Thyroid gland (tissue), 4 donors: ENCODE measurements at regions not wholly inside any gene's neighbourhood (a gene's known extent, or its start where the extent isn't known, plus 50 kb on each side); places are given as distances from the start of the nearest gene placed in this dataset.

ENCODE experiments used
- POLR2A ChIP-seq, 2 donors: fragments of 450-650 bp; IDR thresholded peaks; one replicate each; pipeline ENCODE4 v1.6.1; 2017; ENCODE audit warnings: antibody characterized with exemption in 2 of 2, mild to moderate bottlenecking in 2 of 2, moderate library complexity in 1 of 2
- TF ChIP-seq, protein P1 (sequence below), 6 experiments: fragments of 200-600 bp in 3 of 6; fragments of 450-650 bp in 3 of 6; sonication (generic) in 3 of 6; IDR thresholded peaks; one replicate each; pipeline ENCODE4 v1.5.1; 2016 to 2019; ENCODE audit warnings: antibody characterized with exemption in 6 of 6, mild to moderate bottlenecking in 2 of 6, inconsistent platforms in 1 of 6, moderate library complexity in 1 of 6

DNA sequence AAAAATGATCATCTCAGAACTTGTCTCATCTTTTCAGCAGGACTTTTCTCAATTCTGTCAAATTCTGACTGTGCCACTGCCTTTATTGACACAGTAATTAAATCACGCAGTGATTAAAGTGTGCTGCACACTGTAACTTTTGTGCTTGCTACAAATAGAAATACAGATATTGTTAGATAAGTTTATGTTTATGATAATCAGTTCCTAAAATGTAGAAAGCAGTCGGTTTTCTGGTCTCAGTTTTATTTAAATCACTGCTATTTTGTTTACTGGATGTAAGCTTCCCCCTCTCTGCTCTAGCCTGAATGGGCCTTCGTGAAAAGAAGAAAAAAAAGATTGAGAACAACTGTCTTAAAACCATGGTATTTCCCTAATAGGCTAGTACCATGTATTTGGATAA lies 258.8 kb upstream of the STARD13 start:
- TF ChIP-seq, protein P1, sequence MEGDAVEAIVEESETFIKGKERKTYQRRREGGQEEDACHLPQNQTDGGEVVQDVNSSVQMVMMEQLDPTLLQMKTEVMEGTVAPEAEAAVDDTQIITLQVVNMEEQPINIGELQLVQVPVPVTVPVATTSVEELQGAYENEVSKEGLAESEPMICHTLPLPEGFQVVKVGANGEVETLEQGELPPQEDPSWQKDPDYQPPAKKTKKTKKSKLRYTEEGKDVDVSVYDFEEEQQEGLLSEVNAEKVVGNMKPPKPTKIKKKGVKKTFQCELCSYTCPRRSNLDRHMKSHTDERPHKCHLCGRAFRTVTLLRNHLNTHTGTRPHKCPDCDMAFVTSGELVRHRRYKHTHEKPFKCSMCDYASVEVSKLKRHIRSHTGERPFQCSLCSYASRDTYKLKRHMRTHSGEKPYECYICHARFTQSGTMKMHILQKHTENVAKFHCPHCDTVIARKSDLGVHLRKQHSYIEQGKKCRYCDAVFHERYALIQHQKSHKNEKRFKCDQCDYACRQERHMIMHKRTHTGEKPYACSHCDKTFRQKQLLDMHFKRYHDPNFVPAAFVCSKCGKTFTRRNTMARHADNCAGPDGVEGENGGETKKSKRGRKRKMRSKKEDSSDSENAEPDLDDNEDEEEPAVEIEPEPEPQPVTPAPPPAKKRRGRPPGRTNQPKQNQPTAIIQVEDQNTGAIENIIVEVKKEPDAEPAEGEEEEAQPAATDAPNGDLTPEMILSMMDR (IDR thresholded peaks at IDR 0.05) = no peak
- TF ChIP-seq POLR2A (IDR thresholded peaks at IDR 0.05) = no peak
